AG09309 (cell line): ENCODE measurements at regions not wholly inside any gene's neighbourhood (a gene's known extent, or its start where the extent isn't known, plus 50 kb on each side); places are given as distances from the start of the nearest gene placed in this dataset.
A peak's percentile ranks its signal among the peaks of the same experiment; 100 is the strongest.

Source experiments
- DNase-seq: peaks from one replicate; pipeline ENCODE4 v3.0.0-alpha.2; 2010; ENCODE audit warnings: low read depth
- H3K4me3 ChIP-seq: 2 replicates; pipeline ENCODE4 v1.5.1; 2011; ENCODE audit warnings: mild to moderate bottlenecking, low read depth, low read length, moderate library complexity; ENCODE audit not compliant: control insufficient read depth
- TF ChIP-seq, protein P1 (sequence below): IDR thresholded peaks from 2 replicates; pipeline ENCODE4 v1.5.1; 2011; ENCODE audit warnings: mild to moderate bottlenecking, low read depth, low read length, inconsistent platforms; ENCODE audit not compliant: insufficient read depth, control insufficient read depth; ENCODE audit errors: missing control alignments

DNA sequence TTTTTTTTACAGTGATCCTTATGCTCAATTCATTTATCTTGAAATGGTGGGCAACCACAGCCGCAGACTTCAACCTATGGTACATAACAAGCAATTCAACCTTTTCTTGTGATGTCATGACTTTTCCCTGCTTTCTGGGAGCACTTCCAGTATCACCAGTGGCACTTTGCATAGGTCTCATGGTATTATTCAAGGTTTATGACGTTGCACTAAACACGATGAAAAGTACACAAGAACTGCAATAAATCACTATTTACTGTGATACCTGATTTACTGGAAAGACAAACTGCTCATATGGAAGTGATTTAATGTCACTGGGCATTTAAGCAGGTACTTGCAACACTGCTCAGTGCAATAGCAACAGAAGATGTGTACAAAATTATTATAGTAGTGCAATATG is 251.7 kb upstream of the CXCL12 start:
- TF ChIP-seq, protein P1, sequence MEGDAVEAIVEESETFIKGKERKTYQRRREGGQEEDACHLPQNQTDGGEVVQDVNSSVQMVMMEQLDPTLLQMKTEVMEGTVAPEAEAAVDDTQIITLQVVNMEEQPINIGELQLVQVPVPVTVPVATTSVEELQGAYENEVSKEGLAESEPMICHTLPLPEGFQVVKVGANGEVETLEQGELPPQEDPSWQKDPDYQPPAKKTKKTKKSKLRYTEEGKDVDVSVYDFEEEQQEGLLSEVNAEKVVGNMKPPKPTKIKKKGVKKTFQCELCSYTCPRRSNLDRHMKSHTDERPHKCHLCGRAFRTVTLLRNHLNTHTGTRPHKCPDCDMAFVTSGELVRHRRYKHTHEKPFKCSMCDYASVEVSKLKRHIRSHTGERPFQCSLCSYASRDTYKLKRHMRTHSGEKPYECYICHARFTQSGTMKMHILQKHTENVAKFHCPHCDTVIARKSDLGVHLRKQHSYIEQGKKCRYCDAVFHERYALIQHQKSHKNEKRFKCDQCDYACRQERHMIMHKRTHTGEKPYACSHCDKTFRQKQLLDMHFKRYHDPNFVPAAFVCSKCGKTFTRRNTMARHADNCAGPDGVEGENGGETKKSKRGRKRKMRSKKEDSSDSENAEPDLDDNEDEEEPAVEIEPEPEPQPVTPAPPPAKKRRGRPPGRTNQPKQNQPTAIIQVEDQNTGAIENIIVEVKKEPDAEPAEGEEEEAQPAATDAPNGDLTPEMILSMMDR = no peak
- H3K4me3 ChIP-seq = no peak overlapping the region
- no peak for DNase-seq

DNA sequence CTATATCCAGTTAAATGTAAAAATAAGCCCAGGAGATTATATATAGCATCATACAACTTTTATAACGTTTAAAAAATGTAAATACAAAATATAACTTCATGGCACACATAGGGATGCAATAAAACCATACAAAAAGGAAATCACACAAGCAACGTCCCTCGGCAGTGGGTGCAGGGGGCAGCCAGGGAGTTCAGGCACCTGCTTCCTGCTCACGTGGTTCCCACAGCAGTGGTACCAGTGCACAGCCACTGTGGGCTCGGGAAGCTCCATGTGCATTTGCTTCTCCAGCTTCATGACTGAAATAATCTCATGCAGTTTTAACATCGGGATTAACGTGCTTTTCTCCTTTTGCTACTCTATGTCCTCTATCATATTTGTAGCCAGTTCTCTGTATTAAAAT is 255.5 kb upstream of the CXCL12 start:
- TF ChIP-seq, protein P1 = no peak
- no peak for DNase-seq
- no peak overlapping the region for H3K4me3 ChIP-seq

- no peak overlapping the region for H3K4me3 ChIP-seq
- no peak for DNase-seq
- TF ChIP-seq, protein P1 = no peak
Measured at GRCh38 chr10:44647473-44647872, 262.6 kb upstream of the CXCL12 start.

DNA sequence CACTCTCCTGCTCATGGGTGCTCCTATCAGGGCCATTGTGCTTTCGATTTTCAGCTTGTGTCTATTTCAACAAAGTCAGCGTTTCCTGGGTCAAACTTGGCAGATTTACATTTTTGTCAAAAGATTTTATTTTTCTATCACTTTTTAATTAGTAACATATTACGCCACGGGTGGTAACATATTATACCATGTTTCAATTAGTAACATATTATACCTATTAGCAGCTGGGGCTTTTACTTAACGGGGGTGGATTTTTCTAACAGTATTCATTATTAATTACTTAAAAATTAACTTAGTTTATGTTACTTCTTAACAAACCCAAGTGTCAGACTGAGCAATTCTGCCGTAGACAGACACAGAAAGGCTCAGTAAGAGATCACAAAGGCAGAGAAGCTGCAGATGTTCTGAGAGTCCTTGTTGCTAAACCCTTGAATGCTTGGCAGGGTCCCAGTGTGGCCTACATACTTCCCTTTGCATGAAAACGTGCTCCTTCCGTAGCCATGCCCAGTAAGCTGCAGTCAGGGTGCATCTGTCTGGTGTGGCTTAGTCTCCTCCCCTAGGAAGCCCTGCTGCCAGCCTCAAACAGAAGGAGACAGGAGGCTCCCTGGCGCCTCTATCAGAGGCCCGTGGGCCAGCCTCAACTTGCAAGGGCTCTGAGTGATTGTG is 263.1 kb upstream of the CXCL12 start:
- TF ChIP-seq, protein P1 = no peak
- DNase-seq = peak; percentile 78
- no peak overlapping the region for H3K4me3 ChIP-seq

GRCh38 chr10:44650691-44651661 is 260.2 kb upstream of the TMEM72 start:
- TF ChIP-seq, protein P1 = no peak
- no peak for DNase-seq

DNA sequence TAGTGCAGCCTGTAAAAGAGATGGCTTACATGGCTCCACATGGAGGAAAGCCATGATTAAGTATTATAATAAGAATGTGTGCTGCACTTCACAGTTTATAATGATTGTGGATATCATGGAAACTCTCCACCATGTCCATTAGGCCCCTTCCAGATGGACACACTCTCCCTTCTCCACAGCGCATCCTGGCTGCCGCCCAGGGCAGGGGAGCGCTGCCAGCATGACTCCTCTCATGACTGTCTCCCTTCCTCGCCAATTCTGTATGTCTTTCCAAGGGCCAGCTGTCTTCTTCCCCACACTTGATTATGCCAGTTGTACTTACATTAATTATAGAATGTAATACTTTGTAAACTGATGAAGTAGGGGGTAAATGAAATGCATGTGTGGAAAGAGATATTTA is 259.3 kb upstream of the TMEM72 start:
- H3K4me3 ChIP-seq = no peak overlapping the region
- DNase-seq = no peak

More at GRCh38 chr10:44650691-44651661, 260.2 kb upstream of the TMEM72 start:
- H3K4me3 ChIP-seq = no peak overlapping the region

More for the DNA sequence above, 259.3 kb upstream of the TMEM72 start:
- TF ChIP-seq, protein P1 = no peak
